HEK293 (cell line): ENCODE measurements at regions not wholly inside any gene's neighbourhood (a gene's known extent, or its start where the extent isn't known, plus 50 kb on each side); places are given as distances from the start of the nearest gene placed in this dataset.

Source experiments
- CTCF ChIA-PET: fragments of 350-600 bp; formaldehyde crosslinking; extraction: SDS; loops from one replicate; lab custom pipeline; 2021; ENCODE audit warnings: antibody characterized with exemption; lab: Yijun Ruan, JAX
- POLR2A ChIA-PET: fragments of 300-600 bp; formaldehyde crosslinking; extraction: SDS; loops from one replicate; lab custom pipeline; 2020; ENCODE audit warnings: antibody characterized with exemption, inconsistent platforms; lab: Yijun Ruan, JAX
- H3K27ac ChIP-seq: fragments of 200-500 bp; sonication (Bioruptor generic); 2 replicates; pipeline ENCODE4 v1.5.1; 2014; ENCODE audit warnings: low read depth, low read length, control low read depth, inconsistent platforms; ENCODE audit errors: extremely low read depth
- H3K36me3 ChIP-seq, 2 experiments: fragments of 200-500 bp in 1 of 2; sonication (Bioruptor generic) in 1 of 2; 1 replicate in 1 of 2; 2 replicates in 1 of 2; pipeline ENCODE4 v1.5.1; 2014 to 2017; ENCODE audit warnings: inconsistent platforms in 2 of 2, low read length in 2 of 2; ENCODE audit not compliant: control insufficient read depth in 2 of 2, insufficient read depth in 1 of 2
- H3K4me1 ChIP-seq: fragments of 200-500 bp; sonication (Bioruptor generic); 2 replicates; pipeline ENCODE4 v1.5.1; 2014; ENCODE audit warnings: mild to moderate bottlenecking, low read length, inconsistent platforms; ENCODE audit not compliant: control insufficient read depth, insufficient read depth
- H3K4me3 ChIP-seq: 2 replicates; pipeline ENCODE4 v1.5.1; 2011; ENCODE audit warnings: low read depth, mild to moderate bottlenecking, control low read depth, low read length, moderate library complexity
- H3K9me3 ChIP-seq: fragments of 200-500 bp; sonication (Bioruptor generic); 2 replicates; pipeline ENCODE4 v1.5.1; 2014; ENCODE audit warnings: low read depth, low read length, inconsistent platforms; ENCODE audit not compliant: control insufficient read depth, insufficient read depth
- EGR2 ChIP-seq: fragments of 450-650 bp; formaldehyde crosslinking; IDR thresholded peaks from 2 replicates; pipeline ENCODE4 v1.5.1; 2016; ENCODE audit warnings: low read depth, missing biosample characterization, missing genetic modification characterization
- FEZF1 ChIP-seq: fragments of 450-650 bp; formaldehyde crosslinking; IDR thresholded peaks from 2 replicates; pipeline ENCODE4 v1.5.1; 2016; ENCODE audit warnings: missing biosample characterization, missing genetic modification characterization
- GLIS2 ChIP-seq: fragments of 450-650 bp; formaldehyde crosslinking; IDR thresholded peaks from 2 replicates; pipeline ENCODE4 v1.5.1; 2016; ENCODE audit warnings: missing biosample characterization, missing genetic modification characterization
- SP2 ChIP-seq: fragments of 450-650 bp; formaldehyde crosslinking; IDR thresholded peaks from 2 replicates; pipeline ENCODE4 v1.5.1; 2016; ENCODE audit warnings: missing biosample characterization, missing genetic modification characterization
- ZBTB7A ChIP-seq: fragments of 450-650 bp; formaldehyde crosslinking; IDR thresholded peaks from 2 replicates; pipeline ENCODE4 v1.5.1; 2016; ENCODE audit warnings: low read depth, missing biosample characterization, missing genetic modification characterization
- ZBTB8A ChIP-seq: fragments of 450-650 bp; formaldehyde crosslinking; IDR thresholded peaks from 2 replicates; pipeline ENCODE4 v1.5.1; 2016; ENCODE audit warnings: missing biosample characterization, missing genetic modification characterization
- ZNF114 ChIP-seq: fragments of 450-650 bp; formaldehyde crosslinking; IDR thresholded peaks from 2 replicates; pipeline ENCODE4 v1.5.0; 2017; ENCODE audit warnings: missing biosample characterization, missing genetic modification characterization
- ZNF140 ChIP-seq: fragments of 450-650 bp; formaldehyde crosslinking; IDR thresholded peaks from 2 replicates; pipeline ENCODE4 v1.5.1; 2016; ENCODE audit warnings: missing biosample characterization, missing genetic modification characterization
- ZNF169 ChIP-seq: fragments of 450-650 bp; formaldehyde crosslinking; IDR thresholded peaks from 2 replicates; pipeline ENCODE4 v1.5.1; 2016; ENCODE audit warnings: missing biosample characterization, missing genetic modification characterization
- ZNF302 ChIP-seq: fragments of 450-650 bp; formaldehyde crosslinking; IDR thresholded peaks from 2 replicates; pipeline ENCODE4 v1.5.1; 2016; ENCODE audit warnings: missing biosample characterization, missing genetic modification characterization, low read depth
- ZNF529 ChIP-seq: fragments of 450-650 bp; formaldehyde crosslinking; IDR thresholded peaks from 2 replicates; pipeline ENCODE4 v1.5.1; 2017; ENCODE audit warnings: missing genetic modification characterization, missing biosample characterization; ENCODE audit not compliant: insufficient replicate concordance
- ZNF571 ChIP-seq: fragments of 450-650 bp; formaldehyde crosslinking; IDR thresholded peaks from 2 replicates; pipeline ENCODE4 v1.5.0; 2017; ENCODE audit warnings: missing biosample characterization, missing genetic modification characterization
- ZNF624 ChIP-seq: fragments of 450-650 bp; formaldehyde crosslinking; IDR thresholded peaks from 2 replicates; pipeline ENCODE4 v1.5.1; 2017; ENCODE audit warnings: missing biosample characterization, missing genetic modification characterization
- ZNF629 ChIP-seq: fragments of 450-650 bp; formaldehyde crosslinking; IDR thresholded peaks from 2 replicates; pipeline ENCODE4 v1.5.1; 2017; ENCODE audit warnings: missing biosample characterization, missing genetic modification characterization
- ZNF677 ChIP-seq: fragments of 450-650 bp; IDR thresholded peaks from 2 replicates; pipeline ENCODE4 v1.5.0; 2018; ENCODE audit warnings: missing biosample characterization, mild to moderate bottlenecking, missing genetic modification characterization, moderate library complexity
- ZNF843 ChIP-seq: fragments of 450-650 bp; formaldehyde crosslinking; IDR thresholded peaks from 2 replicates; pipeline ENCODE4 v1.5.1; 2016; ENCODE audit warnings: missing biosample characterization, missing genetic modification characterization
- ZSCAN16 ChIP-seq: fragments of 450-650 bp; formaldehyde crosslinking; IDR thresholded peaks from 2 replicates; pipeline ENCODE4 v1.5.1; 2016; ENCODE audit warnings: missing biosample characterization, missing genetic modification characterization
- TF ChIP-seq, protein P1 (sequence below): fragments of 450-650 bp; formaldehyde crosslinking; IDR thresholded peaks from 2 replicates; pipeline ENCODE4 v1.5.1; 2016; ENCODE audit warnings: missing biosample characterization, missing genetic modification characterization
- TF ChIP-seq, protein P2 (sequence below): fragments of 450-650 bp; formaldehyde crosslinking; IDR thresholded peaks from 2 replicates; pipeline ENCODE4 v1.5.1; 2016; ENCODE audit warnings: missing biosample characterization, missing genetic modification characterization
- TF ChIP-seq, protein P3 (sequence below): fragments of 450-650 bp; formaldehyde crosslinking; IDR thresholded peaks from 2 replicates; pipeline ENCODE4 v1.5.1; 2016; ENCODE audit warnings: missing biosample characterization, missing genetic modification characterization, low read depth

DNA sequence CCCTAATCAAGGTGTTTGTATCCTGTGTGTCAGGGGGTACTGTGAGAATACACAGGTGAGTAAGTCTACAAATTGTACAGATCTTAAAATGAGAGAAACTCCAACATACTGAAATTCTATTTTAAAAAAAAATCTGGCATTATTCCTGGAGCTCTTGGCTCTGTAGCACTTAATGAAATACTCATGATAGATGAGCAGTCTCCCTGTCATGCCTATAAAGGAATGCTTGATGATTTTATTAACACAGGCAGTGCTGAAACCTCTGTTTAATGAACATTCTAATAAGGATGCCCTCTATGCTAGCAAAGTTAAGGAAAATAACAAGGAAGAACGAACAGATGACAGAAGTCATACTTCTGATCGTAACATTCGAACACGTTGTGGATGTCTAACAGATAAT lies 233.9 kb upstream of the NEGR1 start:
- CTCF ChIA-PET = no interaction called here
- TF ChIP-seq ZBTB7A (tag by site-specific recombination) = no peak
- no peak for TF ChIP-seq ZNF571 (tag by site-specific recombination)
- no peak for TF ChIP-seq FEZF1
- TF ChIP-seq ZNF624 (tag by site-specific recombination) = no peak
- no peak for TF ChIP-seq ZSCAN16 (tag by site-specific recombination)
- Histone ChIP-seq H3K4me1 (no peaks in the 10 kb centered on the region), H3K9me3 (no peaks in the 10 kb centered on the region), H3K4me3 (no peak overlapping the region), H3K27ac (no peak overlapping the region), H3K36me3 (no peaks in the 10 kb centered on the region)
- POLR2A ChIA-PET = no interaction called here

DNA sequence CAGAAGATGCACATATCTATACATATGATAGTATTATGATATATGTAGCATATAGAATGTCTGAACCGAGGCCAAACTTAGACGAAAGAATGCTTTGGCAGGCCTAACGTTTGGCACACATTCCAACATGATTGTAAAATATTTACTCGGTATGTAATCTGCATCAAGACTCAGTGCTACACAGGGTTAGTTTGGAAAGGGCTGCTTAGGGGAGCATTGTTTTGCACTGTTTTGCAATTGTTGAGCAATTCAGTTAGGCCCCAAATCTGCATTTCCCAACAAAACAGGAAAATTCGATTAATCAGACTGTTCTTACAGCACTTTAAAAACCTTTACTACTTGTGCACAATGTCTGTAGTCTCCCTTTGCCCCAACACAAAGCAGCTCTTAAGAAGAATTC lies 216.0 kb upstream of the NEGR1 start:
- ChIA-PET CTCF (no interaction called here), POLR2A (no interaction called here)
- H3K27ac ChIP-seq = no peak overlapping the region
- H3K4me1 ChIP-seq = no peaks in the 10 kb centered on the region
- H3K9me3 ChIP-seq = no peaks in the 10 kb centered on the region
- no peaks in the 10 kb centered on the region for H3K36me3 ChIP-seq
- TF ChIP-seq ZNF302 (no peak), ZNF140 (tag by site-specific recombination) (no peak), EGR2 (tag by site-specific recombination) (no peak)
- H3K4me3 ChIP-seq = no peak overlapping the region

DNA sequence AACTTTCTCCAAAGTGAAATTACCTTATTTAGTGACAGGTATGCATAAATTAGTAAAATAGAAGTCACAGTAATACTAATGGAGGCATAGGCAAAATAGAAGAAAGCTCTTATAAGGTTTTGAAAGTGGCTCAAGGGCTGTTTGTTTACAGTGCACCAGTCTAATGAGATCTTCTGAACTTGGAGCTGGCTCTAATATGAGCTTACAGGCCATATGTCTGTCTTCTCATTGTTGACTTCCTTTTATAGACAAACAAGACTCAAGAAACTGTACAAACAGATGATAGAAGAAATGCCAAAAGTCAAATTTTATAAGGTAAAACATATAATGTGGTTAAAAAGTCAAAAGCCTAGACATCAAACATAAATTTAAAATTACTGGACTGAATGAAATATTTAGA lies 207.5 kb upstream of the NEGR1 start:
- no peaks in the 10 kb centered on the region for H3K9me3 ChIP-seq
- H3K4me3 ChIP-seq = no peak overlapping the region
- TF ChIP-seq ZNF629 (no peak), GLIS2 (no peak), ZNF843 (tag by site-specific recombination) (no peak)
- TF ChIP-seq, protein P1, sequence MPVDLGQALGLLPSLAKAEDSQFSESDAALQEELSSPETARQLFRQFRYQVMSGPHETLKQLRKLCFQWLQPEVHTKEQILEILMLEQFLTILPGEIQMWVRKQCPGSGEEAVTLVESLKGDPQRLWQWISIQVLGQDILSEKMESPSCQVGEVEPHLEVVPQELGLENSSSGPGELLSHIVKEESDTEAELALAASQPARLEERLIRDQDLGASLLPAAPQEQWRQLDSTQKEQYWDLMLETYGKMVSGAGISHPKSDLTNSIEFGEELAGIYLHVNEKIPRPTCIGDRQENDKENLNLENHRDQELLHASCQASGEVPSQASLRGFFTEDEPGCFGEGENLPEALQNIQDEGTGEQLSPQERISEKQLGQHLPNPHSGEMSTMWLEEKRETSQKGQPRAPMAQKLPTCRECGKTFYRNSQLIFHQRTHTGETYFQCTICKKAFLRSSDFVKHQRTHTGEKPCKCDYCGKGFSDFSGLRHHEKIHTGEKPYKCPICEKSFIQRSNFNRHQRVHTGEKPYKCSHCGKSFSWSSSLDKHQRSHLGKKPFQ (tag by site-specific recombination) = no peak
- ChIA-PET CTCF (interaction anchor here (0.7 kb wide), 1 partner anchor 153 kb away, joined by 3 read pairs; no protein-coding TSS in a partner anchor), POLR2A (no interaction called here)
- H3K36me3 ChIP-seq = no peaks in the 10 kb centered on the region
- H3K27ac ChIP-seq = no peak overlapping the region
- H3K4me1 ChIP-seq = no peaks in the 10 kb centered on the region

DNA sequence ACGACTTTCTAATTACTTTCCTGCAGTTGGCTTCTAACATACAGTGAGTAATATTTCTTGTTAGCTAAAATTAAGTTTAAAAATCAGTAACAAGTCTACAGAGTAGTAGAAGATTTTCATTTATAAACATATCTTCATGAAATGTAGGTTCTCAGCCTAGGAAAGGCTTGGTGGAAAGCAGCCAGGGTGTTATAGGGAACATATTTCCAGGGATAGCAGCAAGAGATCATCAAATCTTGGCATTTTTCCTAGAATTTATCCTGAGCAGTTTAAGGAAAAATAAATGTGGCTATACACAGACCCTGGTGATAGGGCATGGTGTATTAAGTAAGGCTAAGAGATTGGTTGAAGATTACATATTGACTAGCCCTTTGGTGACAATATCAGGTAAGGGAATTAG lies 203.5 kb upstream of the NEGR1 start:
- Histone ChIP-seq H3K27ac (no peak overlapping the region), H3K36me3 (no peaks in the 10 kb centered on the region), H3K4me3 (no peak overlapping the region), H3K9me3 (no peaks in the 10 kb centered on the region), H3K4me1 (no peaks in the 10 kb centered on the region)
- CTCF ChIA-PET = interaction anchor here (0.6 kb wide), 1 partner anchor 14 kb away, joined by 3 read pairs; no protein-coding TSS in a partner anchor
- TF ChIP-seq, protein P2, sequence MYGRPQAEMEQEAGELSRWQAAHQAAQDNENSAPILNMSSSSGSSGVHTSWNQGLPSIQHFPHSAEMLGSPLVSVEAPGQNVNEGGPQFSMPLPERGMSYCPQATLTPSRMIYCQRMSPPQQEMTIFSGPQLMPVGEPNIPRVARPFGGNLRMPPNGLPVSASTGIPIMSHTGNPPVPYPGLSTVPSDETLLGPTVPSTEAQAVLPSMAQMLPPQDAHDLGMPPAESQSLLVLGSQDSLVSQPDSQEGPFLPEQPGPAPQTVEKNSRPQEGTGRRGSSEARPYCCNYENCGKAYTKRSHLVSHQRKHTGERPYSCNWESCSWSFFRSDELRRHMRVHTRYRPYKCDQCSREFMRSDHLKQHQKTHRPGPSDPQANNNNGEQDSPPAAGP = no peak
- TF ChIP-seq ZNF529 (no peak), ZNF169 (no peak), ZBTB8A (tag by site-specific recombination) (no peak), ZNF114 (tag by site-specific recombination) (no peak), ZNF677 (tag by site-specific recombination) (no peak), ZNF624 (tag by site-specific recombination) (no peak), SP2 (tag by site-specific recombination) (no peak)
- TF ChIP-seq, protein P3, sequence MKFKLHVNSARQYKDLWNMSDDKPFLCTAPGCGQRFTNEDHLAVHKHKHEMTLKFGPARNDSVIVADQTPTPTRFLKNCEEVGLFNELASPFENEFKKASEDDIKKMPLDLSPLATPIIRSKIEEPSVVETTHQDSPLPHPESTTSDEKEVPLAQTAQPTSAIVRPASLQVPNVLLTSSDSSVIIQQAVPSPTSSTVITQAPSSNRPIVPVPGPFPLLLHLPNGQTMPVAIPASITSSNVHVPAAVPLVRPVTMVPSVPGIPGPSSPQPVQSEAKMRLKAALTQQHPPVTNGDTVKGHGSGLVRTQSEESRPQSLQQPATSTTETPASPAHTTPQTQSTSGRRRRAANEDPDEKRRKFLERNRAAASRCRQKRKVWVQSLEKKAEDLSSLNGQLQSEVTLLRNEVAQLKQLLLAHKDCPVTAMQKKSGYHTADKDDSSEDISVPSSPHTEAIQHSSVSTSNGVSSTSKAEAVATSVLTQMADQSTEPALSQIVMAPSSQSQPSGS = no peak
- POLR2A ChIA-PET = no interaction called here
